ENCODE measurements at regions not wholly inside any gene's neighbourhood (a gene's known extent, or its start where the extent isn't known, plus 50 kb on each side); places are given as distances from the start of the nearest gene placed in this dataset.
"Not testable (repeated sequence)": the region's sequence is repeated elsewhere in the genome, so short reads cannot be mapped to it uniquely, and the experiment has no call there.

GRCh38 chr16:85445064-85445778, 167.9 kb upstream of the GSE1 start:
- H3K4me3 ChIP-seq (ENCODE audit: low read length), result no peak overlapping the region
- peaks cover 15% of the 10 kb centered on the region for H3K4me1 ChIP-seq (ENCODE audit: control insufficient read depth, insufficient read depth, low read length)
- H3K27ac ChIP-seq (ENCODE audit: low read depth, low read length), result peak overlapping the region; percentile 40

GRCh38 chr16:85445779-85446222, 167.3 kb upstream of the GSE1 start:
- Histone ChIP-seq H3K27ac (ENCODE audit: low read depth, low read length) (peak overlapping the region; percentile 40), H3K4me3 (ENCODE audit: low read length) (no peak overlapping the region), H3K9ac (ENCODE audit: low read length) (no peak overlapping the region), H3K4me1 (ENCODE audit: control insufficient read depth, insufficient read depth, low read length) (peaks cover 15% of the 10 kb centered on the region), H3K36me3 (ENCODE audit: control insufficient read depth, insufficient read depth, low read length) (no peaks in the 10 kb centered on the region), H3K27me3 (ENCODE audit: control insufficient read depth, insufficient read depth, low read length) (no peaks in the 10 kb centered on the region)

More at GRCh38 chr16:85445064-85445778, 167.9 kb upstream of the GSE1 start:
- Histone ChIP-seq H3K36me3 (ENCODE audit: control insufficient read depth, insufficient read depth, low read length) (no peaks in the 10 kb centered on the region), H3K27me3 (ENCODE audit: control insufficient read depth, insufficient read depth, low read length) (no peaks in the 10 kb centered on the region), H3K9ac (ENCODE audit: low read length) (no peak overlapping the region)

GRCh38 chr16:85446951-85447692, 166.0 kb upstream of the GSE1 start:
- Histone ChIP-seq H3K36me3 (ENCODE audit: control insufficient read depth, insufficient read depth, low read length) (no peaks in the 10 kb centered on the region), H3K27me3 (ENCODE audit: control insufficient read depth, insufficient read depth, low read length) (no peaks in the 10 kb centered on the region), H3K4me3 (ENCODE audit: low read length) (no peak overlapping the region), H3K9ac (ENCODE audit: low read length) (no peak overlapping the region), H3K4me1 (ENCODE audit: control insufficient read depth, insufficient read depth, low read length) (peaks cover 15% of the 10 kb centered on the region), H3K27ac (ENCODE audit: low read depth, low read length) (no peak overlapping the region)

- no peaks in the 10 kb centered on the region for H3K27me3 ChIP-seq (ENCODE audit: control insufficient read depth, insufficient read depth, low read length)
- H3K4me3 ChIP-seq (ENCODE audit: low read length), result no peak overlapping the region
- no peak overlapping the region for H3K9ac ChIP-seq (ENCODE audit: low read length)
- H3K27ac ChIP-seq (ENCODE audit: low read depth, low read length), result no peak overlapping the region
- peaks cover 15% of the 10 kb centered on the region for H3K4me1 ChIP-seq (ENCODE audit: control insufficient read depth, insufficient read depth, low read length)
- H3K36me3 ChIP-seq (ENCODE audit: control insufficient read depth, insufficient read depth, low read length), result no peaks in the 10 kb centered on the region
Measured at GRCh38 chr16:85447693-85448313, 165.3 kb upstream of the GSE1 start.

- Histone ChIP-seq H3K4me3 (ENCODE audit: low read length) (no peak overlapping the region), H3K36me3 (ENCODE audit: control insufficient read depth, insufficient read depth, low read length) (no peaks in the 10 kb centered on the region), H3K27me3 (ENCODE audit: control insufficient read depth, insufficient read depth, low read length) (no peaks in the 10 kb centered on the region), H3K4me1 (ENCODE audit: control insufficient read depth, insufficient read depth, low read length) (peaks cover 15% of the 10 kb centered on the region), H3K27ac (ENCODE audit: low read depth, low read length) (peak overlapping the region; percentile 12), H3K9ac (ENCODE audit: low read length) (no peak overlapping the region)
Measured at GRCh38 chr16:85448557-85449190, 164.4 kb upstream of the GSE1 start.

GRCh38 chr16:85449191-85449884, 163.8 kb upstream of the GSE1 start:
- Histone ChIP-seq H3K27ac (ENCODE audit: low read depth, low read length) (peak overlapping the region; percentile 12), H3K36me3 (ENCODE audit: control insufficient read depth, insufficient read depth, low read length) (no peaks in the 10 kb centered on the region), H3K9ac (ENCODE audit: low read length) (no peak overlapping the region), H3K27me3 (ENCODE audit: control insufficient read depth, insufficient read depth, low read length) (no peaks in the 10 kb centered on the region), H3K4me1 (ENCODE audit: control insufficient read depth, insufficient read depth, low read length) (peaks cover 15% of the 10 kb centered on the region), H3K4me3 (ENCODE audit: low read length) (no peak overlapping the region)

- Histone ChIP-seq H3K27ac (ENCODE audit: low read depth, low read length) (no peak overlapping the region), H3K9ac (ENCODE audit: low read length) (no peak overlapping the region), H3K4me1 (ENCODE audit: control insufficient read depth, insufficient read depth, low read length) (peaks cover 15% of the 10 kb centered on the region), H3K4me3 (ENCODE audit: low read length) (no peak overlapping the region), H3K27me3 (ENCODE audit: control insufficient read depth, insufficient read depth, low read length) (no peaks in the 10 kb centered on the region), H3K36me3 (ENCODE audit: control insufficient read depth, insufficient read depth, low read length) (no peaks in the 10 kb centered on the region)
Measured at GRCh38 chr16:85449885-85450245, 163.3 kb upstream of the GSE1 start.

- H3K36me3 ChIP-seq (ENCODE audit: control insufficient read depth, insufficient read depth, low read length); H3K9ac ChIP-seq (ENCODE audit: low read length); H3K27ac ChIP-seq (ENCODE audit: low read depth, low read length); H3K27me3 ChIP-seq (ENCODE audit: control insufficient read depth, insufficient read depth, low read length); H3K4me1 ChIP-seq (ENCODE audit: control insufficient read depth, insufficient read depth, low read length); H3K4me3 ChIP-seq (ENCODE audit: low read length): not testable (repeated sequence)
Measured at GRCh38 chr16:85451142-85451541, 162.0 kb upstream of the GSE1 start.

- Histone ChIP-seq H3K27ac (ENCODE audit: low read depth, low read length) (no peak overlapping the region), H3K27me3 (ENCODE audit: control insufficient read depth, insufficient read depth, low read length) (no peaks in the 10 kb centered on the region), H3K4me1 (ENCODE audit: control insufficient read depth, insufficient read depth, low read length) (peaks cover 4% of the 10 kb centered on the region), H3K36me3 (ENCODE audit: control insufficient read depth, insufficient read depth, low read length) (no peaks in the 10 kb centered on the region), H3K4me3 (ENCODE audit: low read length) (no peak overlapping the region), H3K9ac (ENCODE audit: low read length) (no peak overlapping the region)
Measured at GRCh38 chr16:85451641-85452363, 161.3 kb upstream of the GSE1 start.

- no peak overlapping the region for H3K9ac ChIP-seq (ENCODE audit: low read length)
Measured at GRCh38 chr16:85452364-85453193, 160.5 kb upstream of the GSE1 start.

GRCh38 chr16:85453194-85453678, 159.9 kb upstream of the GSE1 start:
- Histone ChIP-seq H3K9ac (ENCODE audit: low read length) (no peak overlapping the region), H3K4me3 (ENCODE audit: low read length) (no peak overlapping the region), H3K36me3 (ENCODE audit: control insufficient read depth, insufficient read depth, low read length) (no peaks in the 10 kb centered on the region), H3K27ac (ENCODE audit: low read depth, low read length) (no peak overlapping the region), H3K27me3 (ENCODE audit: control insufficient read depth, insufficient read depth, low read length) (no peaks in the 10 kb centered on the region), H3K4me1 (ENCODE audit: control insufficient read depth, insufficient read depth, low read length) (peaks cover 4% of the 10 kb centered on the region)

More at GRCh38 chr16:85452364-85453193, 160.5 kb upstream of the GSE1 start:
- Histone ChIP-seq H3K27me3 (ENCODE audit: control insufficient read depth, insufficient read depth, low read length) (no peaks in the 10 kb centered on the region), H3K36me3 (ENCODE audit: control insufficient read depth, insufficient read depth, low read length) (no peaks in the 10 kb centered on the region), H3K4me3 (ENCODE audit: low read length) (no peak overlapping the region), H3K27ac (ENCODE audit: low read depth, low read length) (no peak overlapping the region), H3K4me1 (ENCODE audit: control insufficient read depth, insufficient read depth, low read length) (peaks cover 4% of the 10 kb centered on the region)
